WTC11 (cell line): ENCODE measurements at regions not wholly inside any gene's neighbourhood (a gene's known extent, or its start where the extent isn't known, plus 50 kb on each side); places are given as distances from the start of the nearest gene placed in this dataset.

Experiments used
- ATAC-seq: fragments of 200-7000 bp; cut with Tn5 transposase; 2 replicates; pipeline ENCODE4 v1.10.0; 2021; ENCODE audit warnings: mild to moderate bottlenecking, moderate library complexity
- CTCF ChIA-PET: fragments of 300-600 bp; sonication (Branson Sonifier 250); formaldehyde crosslinking; loops from one replicate; lab custom pipeline; 2021; ENCODE audit warnings: antibody characterized with exemption; lab: Charles Lee
- POLR2A ChIA-PET: fragments of 350-600 bp; sonication (Branson Sonifier 250); formaldehyde crosslinking; loops from one replicate; lab custom pipeline; 2021; ENCODE audit warnings: antibody characterized with exemption; lab: Charles Lee
- DNase-seq: peaks from one replicate; pipeline ENCODE4 v3.0.0; 2021; ENCODE audit warnings: low spot score
- H3K27ac Mint-ChIP-seq: 2 replicates; pipeline ENCODE4 v1.8.0; 2021; ENCODE audit warnings: mixed read lengths
- H3K27me3 Mint-ChIP-seq: 2 replicates; pipeline ENCODE4 v1.8.0; 2021; ENCODE audit warnings: low read depth, mild to moderate bottlenecking, moderate library complexity, mixed read lengths
- H3K36me3 Mint-ChIP-seq: 2 replicates; pipeline ENCODE4 v1.8.0; 2021; ENCODE audit warnings: mixed read lengths
- H3K4me1 Mint-ChIP-seq: 2 replicates; pipeline ENCODE4 v1.8.0; 2022; ENCODE audit warnings: mixed read lengths
- H3K4me3 Mint-ChIP-seq: 2 replicates; pipeline ENCODE4 v1.8.0; 2021; ENCODE audit warnings: mild to moderate bottlenecking, moderate library complexity, mixed read lengths
- H3K9me3 Mint-ChIP-seq: 2 replicates; pipeline ENCODE4 v1.8.0; 2021; ENCODE audit warnings: mixed read lengths
- CREM ChIP-seq: sonication (generic); formaldehyde crosslinking; IDR thresholded peaks from 2 replicates; pipeline ENCODE4 v1.8.1; 2022; ENCODE audit warnings: mild to moderate bottlenecking, missing genetic modification reagents, moderate library complexity
- PRDM15 ChIP-seq: sonication (generic); formaldehyde crosslinking; IDR thresholded peaks from 2 replicates; pipeline ENCODE4 v1.8.0; 2022; ENCODE audit warnings: missing genetic modification reagents
- PREB ChIP-seq: sonication (generic); formaldehyde crosslinking; IDR thresholded peaks from 2 replicates; pipeline ENCODE4 v1.8.1; 2022; ENCODE audit warnings: mild to moderate bottlenecking, missing genetic modification reagents, moderate library complexity, borderline replicate concordance
- TCF7 ChIP-seq: sonication (generic); formaldehyde crosslinking; IDR thresholded peaks from 2 replicates; pipeline ENCODE4 v1.8.0; 2022; ENCODE audit warnings: mild to moderate bottlenecking, low read depth, missing genetic modification reagents, moderate library complexity
- TEAD4 ChIP-seq: sonication (generic); formaldehyde crosslinking; IDR thresholded peaks from 2 replicates; pipeline ENCODE4 v1.8.0; 2022; ENCODE audit warnings: mild to moderate bottlenecking, missing genetic modification reagents
- TP53 ChIP-seq: sonication (generic); formaldehyde crosslinking; IDR thresholded peaks from 2 replicates; pipeline ENCODE4 v1.8.1; 2023; ENCODE audit warnings: mild to moderate bottlenecking, missing genetic modification reagents
- USF2 ChIP-seq: sonication (generic); formaldehyde crosslinking; IDR thresholded peaks from 2 replicates; pipeline ENCODE4 v1.8.1; 2023; ENCODE audit warnings: mild to moderate bottlenecking, missing genetic modification reagents, moderate library complexity
- ZNF232 ChIP-seq: sonication (generic); formaldehyde crosslinking; IDR thresholded peaks from 2 replicates; pipeline ENCODE4 v1.8.0; 2022; ENCODE audit warnings: mild to moderate bottlenecking, missing genetic modification reagents
- TF ChIP-seq, protein P1 (sequence below): sonication (generic); formaldehyde crosslinking; IDR thresholded peaks from 2 replicates; pipeline ENCODE4 v1.8.0; 2023; ENCODE audit warnings: mild to moderate bottlenecking, missing genetic modification reagents

DNA sequence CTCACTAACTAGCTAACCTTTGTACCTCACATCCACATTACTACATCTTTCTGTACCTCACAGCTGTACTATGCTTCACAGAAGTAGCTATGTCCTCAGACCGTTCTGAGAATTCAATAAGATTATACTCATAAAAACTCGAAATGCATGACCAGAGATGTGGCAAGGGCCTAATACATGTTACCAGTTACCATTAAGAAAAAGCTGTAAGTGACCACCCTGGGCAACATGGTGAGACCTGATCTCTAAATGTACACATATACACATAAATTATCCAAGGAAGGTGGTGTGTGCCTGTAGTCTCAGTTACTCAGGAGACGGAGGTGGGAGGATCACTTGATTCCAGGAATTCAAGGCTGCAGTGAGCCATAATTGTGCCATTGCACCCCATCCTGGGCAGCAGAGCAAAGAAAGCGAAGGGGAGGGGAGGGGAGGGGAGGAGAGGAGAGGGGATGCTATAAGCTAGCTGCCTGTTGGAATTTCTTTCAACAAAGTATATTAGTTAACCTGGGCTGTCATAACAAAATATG is 482.6 kb upstream of the ZNF717 start (continued):
- TF ChIP-seq PRDM15: no peak

DNA sequence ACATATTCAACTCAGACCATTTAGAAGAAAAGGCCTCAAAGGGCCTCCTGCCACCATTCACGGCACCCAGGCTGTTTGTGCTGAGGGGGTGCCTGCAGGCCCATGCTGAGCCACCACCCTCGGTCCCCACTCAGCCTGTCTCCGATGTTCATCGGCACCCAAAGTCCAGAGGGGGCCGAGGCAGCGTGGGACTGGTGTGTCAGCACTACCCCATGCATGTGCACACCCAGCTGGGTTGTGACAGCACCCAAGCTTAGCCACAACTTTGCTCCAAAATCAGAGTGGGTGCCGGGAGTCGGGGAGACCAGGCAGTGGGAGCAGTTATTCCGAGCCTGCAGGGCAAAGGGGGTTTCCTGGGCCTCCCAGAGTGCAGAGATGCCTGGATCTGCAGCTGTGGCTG is 508.5 kb upstream of the ZNF717 start:
- no peak overlapping the region for H3K4me3 Mint-ChIP-seq
- no peak overlapping the region for H3K27ac Mint-ChIP-seq
- DNase-seq (no peak), ATAC-seq (no peak)
- POLR2A ChIA-PET: no interaction called here
- H3K9me3 Mint-ChIP-seq: peaks cover 9% of the 10 kb centered on the region
- H3K36me3 Mint-ChIP-seq: no peaks in the 10 kb centered on the region
- TF ChIP-seq ZNF232 (CRISPR knock-in tag): no peak
- no peak for TF ChIP-seq PREB
- TF ChIP-seq TP53 (CRISPR knock-in tag): no peak
- TF ChIP-seq, protein P1, sequence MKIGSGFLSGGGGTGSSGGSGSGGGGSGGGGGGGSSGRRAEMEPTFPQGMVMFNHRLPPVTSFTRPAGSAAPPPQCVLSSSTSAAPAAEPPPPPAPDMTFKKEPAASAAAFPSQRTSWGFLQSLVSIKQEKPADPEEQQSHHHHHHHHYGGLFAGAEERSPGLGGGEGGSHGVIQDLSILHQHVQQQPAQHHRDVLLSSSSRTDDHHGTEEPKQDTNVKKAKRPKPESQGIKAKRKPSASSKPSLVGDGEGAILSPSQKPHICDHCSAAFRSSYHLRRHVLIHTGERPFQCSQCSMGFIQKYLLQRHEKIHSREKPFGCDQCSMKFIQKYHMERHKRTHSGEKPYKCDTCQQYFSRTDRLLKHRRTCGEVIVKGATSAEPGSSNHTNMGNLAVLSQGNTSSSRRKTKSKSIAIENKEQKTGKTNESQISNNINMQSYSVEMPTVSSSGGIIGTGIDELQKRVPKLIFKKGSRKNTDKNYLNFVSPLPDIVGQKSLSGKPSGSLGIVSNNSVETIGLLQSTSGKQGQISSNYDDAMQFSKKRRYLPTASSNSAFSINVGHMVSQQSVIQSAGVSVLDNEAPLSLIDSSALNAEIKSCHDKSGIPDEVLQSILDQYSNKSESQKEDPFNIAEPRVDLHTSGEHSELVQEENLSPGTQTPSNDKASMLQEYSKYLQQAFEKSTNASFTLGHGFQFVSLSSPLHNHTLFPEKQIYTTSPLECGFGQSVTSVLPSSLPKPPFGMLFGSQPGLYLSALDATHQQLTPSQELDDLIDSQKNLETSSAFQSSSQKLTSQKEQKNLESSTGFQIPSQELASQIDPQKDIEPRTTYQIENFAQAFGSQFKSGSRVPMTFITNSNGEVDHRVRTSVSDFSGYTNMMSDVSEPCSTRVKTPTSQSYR (CRISPR knock-in tag): no peak
- no peak for TF ChIP-seq USF2 (CRISPR knock-in tag)
- CTCF ChIA-PET: no interaction called here
- H3K27me3 Mint-ChIP-seq: no peaks in the 10 kb centered on the region; the same call in 1 of the 2 replicates
- peaks cover 4% of the 10 kb centered on the region; the same call in 1 of the 2 replicates for H3K4me1 Mint-ChIP-seq

GRCh38 chr3:76300746-76301145 is 515.4 kb upstream of the ZNF717 start:
- DNase-seq (no peak), ATAC-seq (no peak)
- TF ChIP-seq, protein P1 (CRISPR knock-in tag): no peak
- no peak for TF ChIP-seq PRDM15
- TF ChIP-seq TCF7 (CRISPR knock-in tag): no peak
- no peak for TF ChIP-seq CREM (CRISPR knock-in tag)
- TF ChIP-seq TEAD4: no peak
- H3K4me1 Mint-ChIP-seq: no peaks in the 10 kb centered on the region
- peak overlapping the region; percentile 2; the same call in 1 of the 2 replicates for H3K27ac Mint-ChIP-seq
- H3K9me3 Mint-ChIP-seq: peaks cover 4% of the 10 kb centered on the region; the same call in 1 of the 2 replicates
- no peaks in the 10 kb centered on the region for H3K36me3 Mint-ChIP-seq
- H3K27me3 Mint-ChIP-seq: no peaks in the 10 kb centered on the region
- ChIA-PET CTCF (no interaction called here), POLR2A (no interaction called here)
- no peak overlapping the region for H3K4me3 Mint-ChIP-seq
